HepG2 (cell line): ENCODE measurements at regions not wholly inside any gene's neighbourhood (a gene's known extent, or its start where the extent isn't known, plus 50 kb on each side); places are given as distances from the start of the nearest gene placed in this dataset.

Experiments used
- CBX2 ChIP-seq, 2 experiments: fragments of 200-600 bp in 1 of 2; sonication (generic); formaldehyde crosslinking in 1 of 2; IDR thresholded peaks; 2 replicates each; pipeline versions ENCODE4 v1.7.0 to v1.8.1; 2018 to 2022; ENCODE audit warnings: low read depth in 2 of 2, low read length in 1 of 2, mild to moderate bottlenecking in 1 of 2, missing genetic modification reagents in 1 of 2
- RERE ChIP-seq: IDR thresholded peaks from 2 replicates; pipeline ENCODE4 v1.6.1; 2016; ENCODE audit warnings: low read depth, missing genetic modification reagents, missing compliant biosample characterization
- SRSF9 ChIP-seq: fragments of 200-400 bp; formaldehyde crosslinking; IDR thresholded peaks from 2 replicates; pipeline ENCODE4 v1.6.1; 2018; ENCODE audit warnings: borderline replicate concordance, mild to moderate bottlenecking, low read depth, low read length; ENCODE audit not compliant: insufficient read depth, poor library complexity, severe bottlenecking
- STAG1 ChIP-seq: sonication (generic); formaldehyde crosslinking; IDR thresholded peaks from 2 replicates; pipeline ENCODE4 v1.4.0; 2020; ENCODE audit warnings: missing genetic modification reagents
- TRIM22 ChIP-seq: fragments of 450-650 bp; IDR thresholded peaks from 2 replicates; pipeline ENCODE4 v1.6.1; 2017
- ZNF576 ChIP-seq: sonication (generic); formaldehyde crosslinking; IDR thresholded peaks from 2 replicates; pipeline ENCODE4 v1.4.0; 2020; ENCODE audit warnings: mild to moderate bottlenecking, missing genetic modification reagents
- ZNF710 ChIP-seq: sonication (generic); formaldehyde crosslinking; IDR thresholded peaks from 2 replicates; pipeline ENCODE4 v1.5.0; 2020; ENCODE audit warnings: mild to moderate bottlenecking, missing genetic modification reagents, borderline replicate concordance
- TF ChIP-seq, protein P1 (sequence below): sonication (generic); formaldehyde crosslinking; conservative IDR thresholded peaks from 2 replicates; pipeline ENCODE4 v1.8.1; 2023; ENCODE audit warnings: missing genetic modification reagents

DNA sequence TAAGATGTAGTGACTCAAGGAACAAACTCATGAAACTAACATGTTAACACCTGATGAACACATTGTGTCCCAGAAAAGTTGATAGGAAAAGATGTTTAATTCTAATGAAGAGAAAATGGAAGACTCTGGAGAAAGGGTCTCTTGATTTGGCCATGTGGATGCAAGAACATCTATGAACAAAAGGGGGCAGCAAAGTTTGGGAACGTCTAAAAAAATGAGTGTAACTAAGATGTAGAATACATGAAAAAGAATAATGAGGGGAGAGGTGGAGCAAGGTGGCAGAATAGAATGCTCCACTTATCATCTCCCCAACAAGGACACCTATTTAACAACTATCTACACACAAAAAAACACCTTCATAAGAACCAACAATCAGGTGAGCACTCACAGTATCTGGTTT lies 805.1 kb downstream of the TNS3 start (continued):
- TF ChIP-seq RERE (CRISPR knock-in tag) (no peak), STAG1 (CRISPR knock-in tag) (peak; percentile 35; the same call in 1 of the 2 replicates), CBX2 (IDR thresholded peaks at IDR 0.05; ENCODE audit: low read depth, low read length) (no peak), CBX2 (CRISPR knock-in tag; IDR thresholded peaks at IDR 0.05; ENCODE audit: low read depth) (no peak), ZNF710 (CRISPR knock-in tag) (no peak), ZNF576 (CRISPR knock-in tag) (no peak), SRSF9 (no peak), TRIM22 (no peak)
- TF ChIP-seq, protein P1, sequence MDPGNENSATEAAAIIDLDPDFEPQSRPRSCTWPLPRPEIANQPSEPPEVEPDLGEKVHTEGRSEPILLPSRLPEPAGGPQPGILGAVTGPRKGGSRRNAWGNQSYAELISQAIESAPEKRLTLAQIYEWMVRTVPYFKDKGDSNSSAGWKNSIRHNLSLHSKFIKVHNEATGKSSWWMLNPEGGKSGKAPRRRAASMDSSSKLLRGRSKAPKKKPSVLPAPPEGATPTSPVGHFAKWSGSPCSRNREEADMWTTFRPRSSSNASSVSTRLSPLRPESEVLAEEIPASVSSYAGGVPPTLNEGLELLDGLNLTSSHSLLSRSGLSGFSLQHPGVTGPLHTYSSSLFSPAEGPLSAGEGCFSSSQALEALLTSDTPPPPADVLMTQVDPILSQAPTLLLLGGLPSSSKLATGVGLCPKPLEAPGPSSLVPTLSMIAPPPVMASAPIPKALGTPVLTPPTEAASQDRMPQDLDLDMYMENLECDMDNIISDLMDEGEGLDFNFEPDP: no peak
